SKM-1 treated with dmso at 0.1 percent for 144 hours (cell line): ENCODE measurements at regions not wholly inside any gene's neighbourhood (a gene's known extent, or its start where the extent isn't known, plus 50 kb on each side); places are given as distances from the start of the nearest gene placed in this dataset.
"Not testable (repeated sequence)": the region's sequence is repeated elsewhere in the genome, so short reads cannot be mapped to it uniquely, and the experiment has no call there.

Experiments
- DNase-seq: peaks from one replicate; lab custom pipeline; 2025; ENCODE audit not compliant: unreplicated experiment; lab: John Stamatoyannopoulos, UW

DNA sequence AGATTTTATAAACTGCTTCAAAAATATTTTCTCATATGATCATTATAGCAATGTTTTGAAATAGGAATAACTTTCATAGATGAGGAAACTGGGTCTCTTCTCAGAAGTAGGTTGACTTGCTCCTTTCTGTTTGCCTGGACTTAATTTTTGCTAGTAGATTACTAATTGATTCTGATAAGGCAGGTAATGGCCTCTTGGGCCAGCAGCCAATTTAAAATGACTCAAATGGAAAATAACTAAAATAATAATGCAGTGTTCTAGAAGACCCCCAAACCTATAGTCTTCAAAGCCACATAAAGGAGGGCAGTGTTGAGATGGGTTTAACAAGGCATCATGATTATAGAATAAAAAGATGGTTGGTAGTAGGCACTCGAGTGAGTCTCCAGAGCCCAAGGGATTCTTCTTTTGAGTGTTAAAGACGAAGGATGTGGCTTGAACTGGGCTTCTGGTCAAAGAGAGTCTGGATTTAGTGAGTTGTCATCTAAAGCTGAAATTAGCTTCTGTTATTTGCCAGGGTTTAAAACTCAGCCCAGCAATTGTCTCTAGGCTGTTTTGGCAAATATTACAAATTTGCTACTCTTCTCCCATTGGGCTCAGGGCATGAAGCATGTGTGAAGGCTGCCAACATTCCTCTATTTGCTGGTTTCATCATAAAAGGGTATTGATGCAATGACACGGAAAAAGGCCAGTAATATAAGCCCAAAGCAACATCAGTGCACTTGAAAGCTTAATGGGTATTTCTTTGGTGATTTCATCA is 297.1 kb upstream of the MEIS2 start:
- no peak for DNase-seq

DNA sequence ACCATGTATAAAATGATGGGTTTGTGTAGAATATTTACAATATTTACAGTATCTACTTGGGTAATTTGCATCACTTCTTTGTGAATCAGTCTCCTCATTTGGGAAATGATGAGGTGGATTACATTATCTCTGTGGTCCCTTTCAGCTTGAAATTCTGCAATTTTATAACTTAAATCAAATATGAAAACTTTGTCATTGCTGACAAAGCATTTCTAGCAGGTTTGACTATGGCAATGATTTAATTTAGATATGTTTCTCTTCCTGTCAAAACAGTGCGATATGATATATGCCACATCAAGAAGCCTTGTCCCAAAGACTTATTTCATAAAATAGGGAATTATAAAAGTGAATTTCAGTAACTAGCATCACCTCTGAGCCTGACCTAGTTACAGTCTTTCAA is 315.8 kb upstream of the MEIS2 start:
- DNase-seq: no peak

DNA sequence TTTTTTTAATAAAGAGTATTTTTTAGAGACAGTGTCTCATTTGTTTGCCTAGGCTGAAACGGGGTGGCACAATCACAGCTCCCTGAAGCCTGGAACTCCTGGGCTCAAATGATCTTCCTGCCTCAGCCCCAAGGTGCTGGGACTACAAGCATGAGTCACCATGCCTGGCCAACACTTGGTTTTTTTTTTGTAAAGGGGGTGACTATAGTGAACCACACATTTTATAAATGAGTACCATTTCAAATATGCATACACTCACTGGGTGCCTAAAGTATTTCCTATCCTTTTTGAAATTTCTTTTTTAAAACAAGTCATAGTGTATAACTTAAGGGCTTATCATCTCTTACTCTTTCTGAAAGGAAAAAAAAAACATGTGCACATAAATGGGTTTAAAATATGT is 325.2 kb upstream of the MEIS2 start:
- no peak for DNase-seq

DNA sequence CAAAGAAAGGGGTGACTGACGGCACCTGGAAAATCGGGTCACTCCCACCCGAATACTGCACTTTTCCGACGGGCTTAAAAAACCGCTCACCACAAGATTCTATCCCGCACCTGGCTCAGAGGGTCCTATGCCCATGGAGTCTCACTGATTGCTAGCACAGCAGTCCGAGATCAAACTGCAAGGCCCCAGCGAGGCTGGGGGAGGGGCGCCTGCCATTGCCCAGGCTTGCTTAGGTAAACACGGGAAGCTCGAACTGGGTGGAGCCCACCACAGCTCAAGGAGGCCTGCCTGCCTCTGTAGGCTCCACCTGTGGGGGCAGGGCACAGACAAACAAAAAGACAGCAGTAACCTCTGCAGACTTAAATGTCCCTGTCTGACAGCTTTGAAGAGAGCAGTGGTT is 327.0 kb upstream of the MEIS2 start:
- not testable (repeated sequence) for DNase-seq

DNA sequence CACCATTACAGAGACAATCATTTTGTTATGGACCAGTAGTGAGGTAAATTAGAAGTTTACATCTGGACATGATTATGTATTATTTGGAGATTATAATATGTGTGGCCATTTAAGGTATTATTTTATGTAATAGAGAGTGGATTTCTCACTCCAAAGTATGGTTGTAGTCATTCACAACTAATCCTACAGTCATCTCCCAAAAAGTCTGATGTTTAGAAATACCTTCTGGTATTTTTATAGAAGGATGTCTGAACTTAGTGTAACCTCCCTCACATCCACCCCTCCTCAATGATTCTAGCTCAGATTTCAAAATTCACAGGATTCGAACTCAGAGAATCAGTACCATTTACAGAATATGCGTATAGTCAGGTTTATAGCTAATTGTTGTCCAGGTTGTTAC is 346.6 kb upstream of the MEIS2 start:
- no peak for DNase-seq

DNA sequence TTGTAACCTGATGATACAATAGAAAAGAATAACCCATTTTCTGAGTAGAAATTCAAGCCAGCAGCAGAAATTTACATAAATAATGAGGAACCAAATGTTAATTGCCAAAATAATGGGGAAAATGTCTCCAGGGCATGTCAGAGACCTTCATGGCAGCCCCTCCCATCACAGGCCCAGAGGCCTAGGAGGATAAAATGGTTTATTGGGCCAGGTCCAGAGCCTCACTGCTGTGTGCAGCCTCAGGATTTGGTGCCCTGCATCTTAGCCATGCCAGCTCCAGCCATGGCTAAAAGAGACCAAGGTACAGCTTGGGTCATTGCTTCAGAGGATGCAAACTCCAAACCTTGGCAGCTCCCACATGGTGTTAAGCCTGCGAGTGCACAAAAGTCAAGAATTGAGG is 352.1 kb upstream of the MEIS2 start:
- no peak for DNase-seq

DNA sequence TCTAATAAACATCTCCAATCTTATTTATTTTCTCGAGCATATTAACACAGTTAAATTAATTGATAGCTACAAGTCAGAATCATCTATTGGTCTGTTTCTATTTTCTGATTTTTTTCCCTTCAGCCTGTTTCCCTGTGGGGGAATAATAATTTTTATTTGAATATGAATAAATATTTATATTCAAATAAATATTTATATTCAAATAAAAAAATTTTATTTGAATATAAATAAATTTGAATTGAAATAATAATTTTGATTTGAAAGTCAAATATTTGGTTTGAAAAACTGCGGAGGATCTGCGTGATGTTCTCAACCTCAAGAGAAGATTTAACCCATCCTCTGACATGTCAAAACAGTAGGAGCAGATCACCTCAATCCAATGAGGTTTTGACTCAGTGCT is 380.1 kb upstream of the MEIS2 start:
- no peak for DNase-seq

DNA sequence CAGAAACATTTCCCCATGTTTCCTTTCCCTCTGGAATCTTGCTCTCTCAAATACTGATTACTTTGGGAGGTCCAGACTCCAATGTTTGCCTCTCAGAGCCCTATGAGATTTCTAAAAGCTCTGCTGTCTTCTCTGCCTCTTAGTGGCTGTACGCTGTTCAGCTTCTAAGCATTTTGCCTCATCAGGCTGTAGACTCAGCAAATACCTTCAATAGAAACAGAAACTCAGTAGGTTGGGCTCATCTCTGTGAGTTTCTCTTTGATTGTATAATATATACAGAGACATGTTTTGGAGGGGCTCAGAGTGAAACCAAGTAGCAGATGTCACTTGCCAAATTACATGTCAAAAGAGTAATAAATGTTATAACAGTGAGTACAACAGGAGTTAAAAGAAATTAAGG is 380.8 kb upstream of the MEIS2 start:
- DNase-seq: no peak

DNA sequence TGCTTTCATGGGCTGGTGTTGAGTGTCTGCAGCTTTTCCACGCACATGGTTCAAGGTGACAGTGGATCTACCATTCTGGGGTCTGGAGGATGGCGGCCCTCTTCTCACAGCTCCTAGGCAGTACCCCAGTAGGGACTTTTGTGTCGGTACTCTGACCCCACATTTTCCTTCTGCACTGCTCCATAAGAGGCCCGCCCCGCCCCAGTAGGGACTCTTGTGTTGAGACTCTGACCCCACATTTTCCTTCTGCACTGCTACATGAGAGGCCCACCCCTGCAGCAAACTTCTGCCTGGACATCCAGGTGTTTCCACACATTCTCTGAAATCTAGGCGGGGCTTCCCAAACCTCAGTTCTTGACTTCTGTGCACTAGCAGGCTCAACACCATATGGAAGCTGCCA is 383.4 kb upstream of the MEIS2 start:
- DNase-seq: no peak

DNA sequence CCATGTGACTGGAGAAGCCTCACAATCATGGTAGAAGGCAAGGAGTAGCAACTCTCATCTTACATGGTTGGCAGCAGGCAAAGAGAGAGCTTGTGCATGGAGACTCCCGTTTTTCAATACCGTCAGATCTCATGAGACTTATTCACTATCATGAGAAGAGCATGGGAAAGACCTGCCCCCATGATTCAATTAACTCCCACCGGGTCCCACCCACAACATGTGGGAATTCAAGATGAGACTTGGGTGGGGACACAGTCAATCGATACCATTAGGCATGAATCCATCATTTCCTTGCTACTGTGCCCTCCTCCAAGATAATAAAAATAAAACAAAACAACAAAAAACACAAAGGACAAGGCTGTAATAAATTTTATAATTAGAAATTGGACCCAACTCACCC is 384.7 kb upstream of the MEIS2 start:
- no peak for DNase-seq

DNA sequence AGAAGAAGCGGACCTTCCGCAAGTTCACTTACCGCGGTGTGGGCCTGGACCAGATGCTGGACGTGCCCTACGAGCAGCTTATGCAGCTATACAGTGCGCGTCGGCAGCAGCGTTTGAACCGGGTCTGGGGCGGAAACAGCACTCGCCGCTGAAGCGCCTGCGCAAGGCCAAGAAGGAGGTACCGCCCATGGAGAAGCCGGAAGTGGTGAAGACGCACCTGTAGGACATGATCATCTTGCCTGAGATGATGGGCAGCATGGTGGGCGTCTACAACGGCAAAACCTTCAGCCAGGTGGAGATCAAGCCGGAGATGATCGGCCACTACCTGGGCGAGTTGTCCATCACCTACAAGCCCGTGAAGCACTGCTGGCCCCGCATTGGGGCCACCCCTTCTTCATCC is 390.4 kb upstream of the MEIS2 start:
- DNase-seq: no peak

DNA sequence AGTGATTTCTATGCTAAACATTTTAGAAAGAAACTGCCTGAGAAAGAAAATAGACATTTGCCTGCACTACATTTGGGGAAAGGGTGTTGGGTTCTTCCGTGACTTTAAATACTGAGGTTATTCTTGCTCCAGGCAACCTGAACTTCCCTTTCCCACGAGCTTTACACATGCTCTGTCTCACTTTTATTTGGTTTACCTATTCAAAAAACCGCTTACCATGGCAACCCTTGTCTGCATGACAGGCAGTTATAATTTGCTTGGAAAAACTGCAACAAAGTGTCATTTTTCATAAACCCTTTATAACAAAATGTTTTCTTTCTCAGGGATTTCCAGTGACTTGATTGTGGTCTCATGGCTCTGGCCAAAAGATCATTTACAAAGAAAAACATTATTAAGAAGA is 416.3 kb upstream of the MEIS2 start:
- no peak for DNase-seq

DNA sequence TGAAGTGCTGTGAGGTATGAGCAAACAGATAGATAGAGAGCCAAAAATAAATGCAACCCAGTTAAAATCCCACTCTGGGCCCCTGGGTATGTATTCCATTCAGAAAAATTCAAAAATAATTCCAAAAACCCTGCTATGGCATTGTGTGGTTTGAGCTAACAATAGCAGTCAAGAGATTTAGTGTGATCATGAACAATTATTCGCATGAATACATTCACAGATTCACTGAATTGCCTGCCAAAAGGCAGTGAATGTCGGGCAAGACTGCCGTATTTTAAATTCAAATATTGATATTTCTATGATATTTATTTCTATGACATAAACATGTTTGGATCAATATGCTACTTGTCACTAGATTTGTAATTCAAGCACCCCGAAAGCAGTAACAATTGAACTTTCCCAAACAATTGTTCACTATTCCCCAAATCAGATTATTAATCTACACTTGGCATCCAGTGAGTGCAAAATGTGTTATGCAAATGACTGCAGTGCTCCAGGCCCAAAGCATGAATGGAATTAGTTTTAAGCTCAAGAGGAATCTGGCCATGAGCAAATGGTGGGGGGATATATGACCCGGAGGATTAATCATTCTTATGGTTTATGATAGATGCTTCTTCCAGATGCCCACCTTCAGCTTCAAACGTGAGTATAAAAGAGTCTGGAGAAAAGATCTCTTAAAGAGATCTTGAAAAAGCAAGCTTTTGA is 417.0 kb upstream of the MEIS2 start:
- no peak for DNase-seq

DNA sequence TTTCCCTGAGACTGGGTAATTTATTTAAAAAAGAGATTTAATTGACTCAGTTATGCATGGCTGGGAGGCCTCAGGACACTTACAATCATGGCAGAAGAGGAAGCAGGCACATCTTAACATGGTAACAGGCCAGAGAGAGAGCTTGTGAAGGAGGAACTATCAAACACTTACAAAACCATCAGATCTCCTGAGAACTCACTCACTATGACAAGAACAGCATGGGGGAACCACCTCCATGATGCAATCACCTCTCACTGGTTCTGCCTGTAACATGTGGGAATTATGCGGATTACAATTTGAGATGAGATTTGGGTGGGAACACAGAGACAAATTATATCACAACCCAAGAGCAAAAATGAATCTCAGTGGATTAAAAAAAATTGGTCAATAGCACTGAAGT is 416.0 kb upstream of the TMCO5A start:
- no peak for DNase-seq

DNA sequence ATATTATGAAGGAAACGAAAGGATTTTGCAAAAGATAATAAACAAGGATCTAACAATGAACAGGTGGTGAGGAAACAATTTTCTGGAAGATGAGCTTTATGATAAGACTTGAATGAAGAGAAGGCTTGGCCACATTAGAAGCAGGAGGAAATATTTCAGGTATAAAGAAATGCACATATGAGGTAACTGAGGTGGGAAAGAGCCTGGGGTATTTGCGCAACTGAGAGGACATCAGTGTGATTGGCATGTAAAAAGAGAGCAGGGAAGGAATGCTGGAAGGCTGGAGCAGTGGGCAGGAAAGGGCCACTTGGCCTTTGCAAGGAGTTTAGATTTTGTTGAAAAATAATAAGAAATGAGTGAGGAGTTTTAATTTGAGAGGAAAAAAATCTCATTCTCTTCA is 414.4 kb upstream of the TMCO5A start:
- DNase-seq: no peak

DNA sequence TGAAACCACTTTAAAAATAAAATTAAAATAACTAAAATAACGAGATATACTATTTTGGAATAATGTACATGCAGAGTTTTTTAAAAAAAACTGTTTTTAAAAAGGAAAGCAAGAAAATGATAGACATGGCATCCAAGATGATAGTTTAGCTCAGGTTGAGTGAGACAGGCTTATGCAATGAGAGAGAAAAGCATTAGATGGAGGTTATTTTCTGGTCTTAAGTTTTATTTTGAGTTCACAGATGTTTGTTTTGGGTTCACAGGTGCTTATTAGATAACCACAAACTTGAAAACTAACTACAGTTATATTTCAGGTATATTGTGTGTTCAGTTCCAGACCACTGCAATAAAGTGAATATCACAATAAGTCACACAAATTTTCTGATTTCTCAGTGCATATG is 413.6 kb upstream of the TMCO5A start:
- no peak for DNase-seq

DNA sequence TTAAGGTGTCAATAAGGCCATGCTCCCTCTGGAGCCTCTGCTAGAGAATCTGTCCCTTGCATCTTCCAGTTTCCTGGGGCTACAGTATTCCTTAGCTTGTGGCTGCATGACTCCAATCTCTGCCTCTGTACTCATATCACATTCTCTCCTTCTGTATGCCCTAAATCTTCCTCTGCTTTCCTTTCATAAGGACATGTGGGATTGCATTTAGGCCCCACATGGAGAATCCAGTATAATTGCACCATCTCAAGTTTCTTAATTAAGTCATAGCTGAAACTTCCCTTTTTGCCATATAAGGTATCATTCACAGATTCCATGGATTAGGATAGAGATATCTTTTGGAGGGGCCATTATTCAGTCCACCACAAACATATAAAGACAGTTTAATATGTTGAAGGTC is 409.8 kb upstream of the TMCO5A start:
- peak; percentile 6 for DNase-seq

DNA sequence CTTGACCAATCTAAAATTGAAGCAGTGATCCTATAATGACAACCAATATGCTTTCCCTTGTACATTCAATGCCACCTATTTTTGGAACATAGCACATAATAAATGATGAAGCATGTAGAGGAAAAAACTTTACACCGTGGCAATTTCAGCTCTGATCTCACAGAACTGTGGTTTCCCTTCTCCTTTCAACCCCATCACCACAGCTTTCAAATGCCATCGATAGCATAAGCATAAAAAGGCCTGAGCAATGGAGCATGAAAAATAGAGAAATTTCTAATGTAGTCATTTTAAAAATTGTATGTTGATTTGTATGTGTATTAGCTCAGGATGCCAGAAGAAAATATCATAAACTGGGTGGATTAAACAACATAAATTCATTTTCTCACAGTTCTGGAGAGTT is 406.0 kb upstream of the TMCO5A start:
- DNase-seq: no peak

DNA sequence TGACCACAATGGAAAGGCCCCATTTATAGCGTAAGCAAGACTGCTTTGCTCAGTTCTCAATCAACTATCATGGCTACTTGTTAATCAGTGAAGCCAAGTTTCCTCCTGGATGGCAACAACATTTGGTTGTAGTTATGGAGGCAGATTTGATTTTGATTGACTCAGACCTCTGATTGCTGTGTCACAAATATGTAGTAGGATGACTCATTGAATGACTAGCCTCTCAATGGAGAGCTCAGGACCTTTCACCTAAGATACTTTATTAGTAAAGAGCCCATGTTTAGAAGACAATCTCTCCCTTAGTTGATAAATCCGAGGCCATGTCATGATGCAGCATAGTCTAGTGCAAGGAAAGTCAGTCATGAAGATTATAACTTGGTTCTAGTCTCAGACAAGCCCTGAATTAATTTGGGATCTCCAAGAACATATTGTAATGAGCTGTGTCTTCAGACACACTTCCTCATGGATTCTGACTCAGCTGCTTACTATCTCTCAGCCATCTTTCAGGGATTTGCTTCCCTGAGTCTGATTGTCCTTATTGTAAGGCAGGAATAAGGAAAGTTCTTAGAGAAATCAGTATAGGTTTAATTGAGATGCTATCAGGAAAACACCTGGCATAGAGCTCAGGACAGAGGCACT is 397.4 kb upstream of the TMCO5A start:
- DNase-seq: no peak

DNA sequence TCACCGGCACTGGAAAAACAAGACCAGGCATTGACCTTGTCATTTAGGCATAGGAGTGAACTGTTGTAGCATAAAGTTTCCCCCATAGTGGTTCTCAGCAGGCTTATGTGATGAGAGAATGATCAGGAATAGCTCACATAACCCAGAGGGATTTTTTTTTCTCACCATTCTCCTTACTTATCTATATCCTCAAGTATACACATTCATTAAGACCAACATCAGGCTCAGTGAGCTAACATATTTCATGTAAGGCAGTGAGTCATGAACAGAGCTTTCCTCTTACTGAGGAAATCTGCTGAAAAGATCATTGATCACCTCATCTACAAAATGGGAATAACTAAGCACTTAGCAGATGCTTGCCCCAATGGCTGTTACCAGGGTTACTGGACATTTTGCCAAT is 396.6 kb upstream of the TMCO5A start:
- no peak for DNase-seq

DNA sequence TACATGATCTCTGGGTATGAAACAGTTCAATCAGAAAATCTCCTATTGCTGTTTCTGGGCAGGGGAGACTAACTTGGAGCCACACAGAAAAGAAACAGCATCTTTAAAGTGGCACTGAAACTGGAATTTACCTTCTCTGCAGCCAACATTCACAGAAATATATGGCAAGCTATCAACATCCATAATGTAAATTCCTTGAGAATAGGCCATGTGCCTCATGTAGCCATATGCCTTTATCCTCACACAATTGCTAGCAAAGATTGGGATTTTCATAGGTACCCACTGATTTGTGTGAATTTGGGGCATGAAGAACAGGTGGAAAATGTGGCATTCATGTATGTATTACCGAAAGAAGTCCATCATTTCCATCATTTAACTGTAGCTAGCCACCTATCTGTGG is 386.3 kb upstream of the TMCO5A start:
- DNase-seq: no peak

DNA sequence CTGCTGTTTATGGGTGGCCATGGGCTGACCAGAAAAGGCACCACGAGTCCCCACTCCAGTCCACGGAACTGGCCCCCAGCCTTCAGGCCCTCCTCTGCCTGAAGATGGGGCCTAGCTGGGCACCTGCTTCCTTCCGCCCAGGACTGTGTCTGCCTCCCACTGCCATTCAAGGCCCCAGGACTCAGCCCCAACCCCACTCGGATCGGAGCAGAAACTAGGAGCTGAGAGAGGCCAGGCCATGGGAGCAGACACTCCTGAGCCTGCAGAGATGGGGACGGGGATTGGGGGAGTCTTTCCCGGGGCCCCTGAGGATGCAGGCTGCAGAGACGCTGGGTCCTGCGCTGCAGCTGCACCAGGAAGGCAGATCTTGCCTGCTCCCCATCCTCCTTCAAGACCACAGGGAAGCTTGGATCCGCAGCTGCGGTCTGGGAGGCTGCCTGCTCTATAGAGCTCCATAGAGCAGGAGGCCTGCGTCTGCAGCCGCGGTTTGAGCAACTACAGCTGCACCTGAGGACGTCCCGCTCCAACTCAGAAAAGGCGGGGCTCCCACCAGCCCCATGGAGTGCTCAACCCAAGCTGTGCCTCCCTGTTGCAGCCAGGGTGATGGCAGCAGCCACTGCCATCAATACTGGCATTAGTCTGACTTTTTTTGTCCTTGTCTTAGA is 383.9 kb upstream of the TMCO5A start:
- no peak for DNase-seq
